HG02981 (cell line): ENCODE measurements at regions not wholly inside any gene's neighbourhood (a gene's known extent, or its start where the extent isn't known, plus 50 kb on each side); places are given as distances from the start of the nearest gene placed in this dataset.
"Not testable (repeated sequence)": the region's sequence is repeated elsewhere in the genome, so short reads cannot be mapped to it uniquely, and the experiment has no call there.

ENCODE experiments used
- ATAC-seq: cut with Tn5 transposase; IDR thresholded peaks from one replicate; pipeline ENCODE4 v1.9.1; 2021; ENCODE audit warnings: mild to moderate bottlenecking, moderate library complexity; ENCODE audit not compliant: unreplicated experiment

DNA sequence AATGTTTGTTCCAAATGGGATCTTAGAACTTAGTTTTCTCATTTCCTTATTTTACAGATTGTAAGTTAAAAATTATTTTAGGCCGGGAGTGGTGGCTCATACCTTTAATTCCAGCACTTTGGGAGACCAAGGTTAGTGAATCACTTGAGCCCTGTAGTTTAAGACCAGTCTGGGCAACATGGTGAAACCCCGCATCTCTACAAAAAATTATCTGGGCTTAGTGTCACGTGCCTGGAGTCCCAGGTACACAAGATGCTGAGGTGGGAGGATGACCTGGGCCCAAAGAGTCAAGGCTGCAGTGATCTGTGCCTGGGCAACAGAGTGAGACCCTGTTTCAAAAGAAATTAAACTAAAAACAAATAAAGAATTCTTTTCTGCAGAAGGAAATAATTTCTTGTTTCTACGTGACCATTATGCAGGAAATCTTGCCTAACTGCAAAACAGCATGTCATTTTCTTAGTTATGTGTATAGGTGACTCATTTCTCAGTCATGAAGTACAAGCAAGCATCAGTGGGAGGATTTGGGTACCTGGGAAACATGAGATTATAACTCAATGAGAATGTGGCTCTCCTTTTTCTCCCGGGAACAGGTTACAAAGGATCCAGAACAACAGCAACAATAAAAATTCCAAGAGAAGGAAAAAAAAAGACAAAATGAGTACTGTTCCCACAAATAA lies 375.1 kb upstream of the ST8SIA4 start:
- ATAC-seq = no peak

DNA sequence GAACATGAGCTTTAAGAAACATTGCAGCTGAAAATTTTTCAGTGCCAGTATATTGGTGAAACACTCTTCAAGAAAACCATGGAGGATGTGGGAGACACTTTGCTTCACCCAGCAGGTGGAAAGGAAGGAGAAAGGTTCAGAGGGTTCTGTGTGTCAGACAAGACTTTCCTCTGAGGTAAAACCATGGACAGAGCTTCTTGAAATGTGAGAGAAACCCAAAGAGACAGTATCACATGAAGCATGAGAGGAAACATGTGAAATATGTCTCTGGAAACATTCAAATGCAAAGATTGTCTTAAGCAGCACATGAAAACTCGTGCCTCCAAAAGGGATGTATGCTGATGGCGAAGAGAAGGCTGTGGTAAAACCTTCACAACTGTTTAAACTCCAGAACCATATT lies 368.9 kb upstream of the ST8SIA4 start:
- no peak for ATAC-seq

DNA sequence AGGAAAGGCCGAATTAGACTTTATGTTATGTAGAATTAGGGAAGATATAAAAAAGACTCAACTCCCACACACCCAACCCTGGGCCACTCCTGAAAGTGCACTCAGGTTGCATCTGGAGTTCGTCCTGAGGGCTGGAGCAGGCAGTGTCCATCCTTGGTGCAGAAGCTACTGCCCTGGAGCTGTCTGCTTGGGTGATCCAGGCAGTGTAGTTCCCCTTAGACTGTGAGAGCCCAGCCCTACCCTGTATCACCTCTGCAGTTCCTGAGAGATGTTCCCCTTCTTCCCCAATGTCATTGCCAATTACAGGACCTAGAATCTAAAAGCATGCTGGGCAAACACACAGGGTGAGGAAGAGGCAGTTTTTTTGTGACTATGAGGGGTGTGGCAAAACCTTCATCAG lies 368.3 kb upstream of the ST8SIA4 start:
- ATAC-seq = no peak

DNA sequence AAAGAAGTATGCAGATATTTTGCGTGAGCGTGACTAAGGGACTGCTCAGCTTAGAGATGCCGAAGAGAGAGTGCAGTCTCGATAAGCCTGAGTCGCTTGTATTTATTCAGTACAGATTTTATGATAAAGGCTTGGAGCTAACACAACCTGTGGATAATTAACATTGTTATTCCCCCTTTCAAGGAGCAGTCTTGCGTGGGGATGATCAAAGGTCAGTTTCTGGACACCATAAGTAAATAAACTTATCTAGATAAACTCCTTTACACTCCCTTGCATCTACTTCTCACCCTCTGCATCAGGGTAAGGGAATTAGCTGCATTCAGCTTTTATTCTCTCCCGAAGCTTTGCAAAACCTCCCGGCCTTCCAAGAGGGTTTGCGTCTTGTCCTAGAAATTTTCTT lies 357.8 kb upstream of the ST8SIA4 start:
- ATAC-seq = no peak

DNA sequence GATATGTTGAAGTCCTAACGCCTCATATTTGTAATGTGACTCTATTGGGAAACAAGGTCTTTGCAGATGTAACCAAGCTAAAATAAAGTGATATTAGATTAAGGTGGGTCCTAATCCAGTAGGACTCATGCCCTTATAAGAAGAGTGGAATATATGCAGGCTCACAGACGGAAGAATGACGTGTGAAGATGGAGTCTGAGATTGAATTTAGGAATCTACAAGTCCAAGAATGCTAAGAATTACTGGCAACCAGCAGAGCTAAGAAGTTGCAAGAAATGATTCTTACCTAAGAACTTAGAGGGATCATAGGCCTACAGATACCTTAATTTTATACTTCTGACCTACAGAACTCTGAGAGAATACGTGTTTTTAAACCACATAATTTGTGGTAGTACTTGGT lies 350.0 kb upstream of the ST8SIA4 start:
- ATAC-seq = no peak

DNA sequence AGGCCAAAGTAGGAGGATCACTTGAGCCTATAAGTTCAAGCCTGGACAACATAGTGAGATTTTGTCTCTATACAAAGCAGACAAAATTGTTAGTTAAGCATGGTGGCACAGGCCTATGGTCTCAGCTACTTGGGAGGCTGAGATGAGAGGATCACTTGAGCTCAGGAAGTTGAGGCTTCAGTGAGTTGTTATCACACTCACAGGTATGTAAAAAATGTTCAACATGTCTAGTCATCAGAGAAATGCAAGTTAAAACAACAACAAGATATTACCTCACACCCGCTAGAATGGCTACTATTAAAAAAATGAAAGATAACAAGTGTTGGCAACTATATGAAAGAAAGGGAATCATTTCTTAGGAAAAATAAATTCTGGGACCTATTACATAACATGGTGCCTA lies 341.5 kb upstream of the ST8SIA4 start:
- no peak for ATAC-seq

DNA sequence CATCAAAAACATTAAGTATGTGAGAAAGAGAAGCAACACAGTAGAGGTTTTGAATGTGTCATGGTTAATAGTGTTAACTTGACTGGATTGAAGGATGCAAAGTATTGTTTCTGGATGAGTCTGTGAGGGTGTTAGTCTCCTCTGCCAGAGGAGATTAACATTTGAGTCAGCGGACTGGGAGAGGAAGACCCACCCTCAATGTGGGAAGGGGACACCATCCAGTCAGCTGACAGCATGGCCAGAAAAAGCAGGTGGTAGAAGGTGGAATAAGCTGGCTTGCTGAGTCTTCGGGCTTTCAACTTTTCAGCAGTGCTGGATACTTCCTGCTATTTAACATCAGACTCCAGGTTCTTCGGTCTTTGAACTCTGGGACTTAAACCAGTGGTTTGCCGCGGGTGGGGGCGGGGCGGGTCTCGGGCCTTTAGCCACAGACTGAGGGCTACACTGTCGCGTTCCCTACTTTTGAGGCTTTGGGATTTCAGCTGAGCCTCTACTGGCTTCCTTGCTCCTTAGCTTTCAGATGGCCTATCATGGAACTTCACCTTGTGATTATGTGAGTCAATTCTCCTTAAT lies 309.9 kb upstream of the ST8SIA4 start:
- no peak for ATAC-seq

DNA sequence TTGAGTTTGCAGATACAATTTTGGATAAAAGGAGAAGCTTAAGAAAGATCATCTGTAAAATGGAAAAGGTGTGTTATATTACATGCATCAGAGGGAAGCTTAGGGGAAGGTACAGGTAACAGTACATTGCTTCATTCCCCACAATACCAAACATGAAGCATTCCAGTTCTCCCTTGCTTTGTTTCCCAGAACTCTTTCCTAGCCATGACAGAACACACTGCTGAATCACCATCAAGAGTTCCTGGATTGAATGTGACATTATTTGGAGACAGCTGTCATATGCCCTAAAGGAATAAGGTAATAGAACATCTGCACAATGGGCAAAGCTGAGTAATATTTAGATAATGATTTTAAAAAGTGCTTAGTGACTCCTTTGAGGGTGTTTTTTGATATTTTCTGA lies 303.5 kb upstream of the ST8SIA4 start:
- no peak for ATAC-seq

DNA sequence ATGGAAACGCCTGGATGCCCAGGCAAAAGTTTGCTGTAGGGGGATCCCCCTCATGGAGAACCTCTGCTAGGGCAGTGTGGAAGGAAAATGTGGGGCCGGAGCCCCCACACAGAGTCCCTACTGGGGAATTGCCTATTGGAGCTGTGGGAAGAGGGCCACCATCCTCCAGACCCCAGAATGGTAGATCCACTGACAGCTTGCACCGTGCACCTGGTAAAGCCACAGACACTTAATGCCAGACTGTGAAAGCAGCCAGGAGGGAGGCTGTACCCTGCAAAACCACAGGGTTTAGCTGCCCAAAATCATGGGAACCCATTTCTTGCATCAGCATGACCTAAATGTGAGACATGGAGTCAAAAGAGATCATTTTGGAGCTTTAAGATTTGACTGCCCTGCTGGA lies 302.0 kb upstream of the ST8SIA4 start:
- ATAC-seq = not testable (repeated sequence)

DNA sequence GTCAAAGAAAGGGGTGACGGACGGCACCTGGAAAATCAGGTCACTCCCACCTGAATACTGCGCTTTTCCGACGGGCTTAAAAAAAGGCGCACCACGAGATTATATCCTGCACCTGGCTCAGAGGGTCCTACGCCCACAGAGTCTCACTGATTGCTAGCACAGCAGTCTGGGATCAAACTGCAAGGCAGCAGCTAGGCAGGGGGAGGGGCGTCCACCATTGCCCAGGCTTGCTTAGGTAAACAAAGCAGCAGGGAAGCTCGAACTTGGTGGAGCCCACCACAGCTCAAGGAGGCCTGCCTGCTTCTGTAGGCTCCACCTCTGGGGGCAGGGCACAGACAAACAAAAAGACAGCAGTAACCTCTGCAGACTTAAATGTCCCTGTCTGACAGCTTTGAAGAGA lies 277.3 kb upstream of the ST8SIA4 start:
- not testable (repeated sequence) for ATAC-seq

DNA sequence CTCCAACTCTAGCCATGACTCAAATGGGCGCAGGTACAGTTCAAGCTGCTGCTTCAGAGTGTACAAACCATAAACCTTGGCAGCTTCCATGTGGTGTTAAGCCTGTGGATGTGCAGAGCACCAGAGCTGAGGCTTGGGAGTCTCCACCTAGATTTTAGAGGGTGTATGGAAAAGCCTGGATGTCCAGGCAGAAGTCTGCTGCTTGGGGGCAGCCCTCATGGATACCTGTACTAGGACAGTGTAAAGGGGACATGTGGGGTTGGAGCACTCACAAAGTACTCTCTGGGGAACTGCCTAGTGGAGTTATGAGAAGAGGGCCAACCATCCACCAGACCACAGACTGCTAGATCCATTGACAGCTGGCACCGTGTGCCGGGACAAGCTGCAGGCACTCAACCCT lies 273.5 kb upstream of the ST8SIA4 start:
- no peak for ATAC-seq

DNA sequence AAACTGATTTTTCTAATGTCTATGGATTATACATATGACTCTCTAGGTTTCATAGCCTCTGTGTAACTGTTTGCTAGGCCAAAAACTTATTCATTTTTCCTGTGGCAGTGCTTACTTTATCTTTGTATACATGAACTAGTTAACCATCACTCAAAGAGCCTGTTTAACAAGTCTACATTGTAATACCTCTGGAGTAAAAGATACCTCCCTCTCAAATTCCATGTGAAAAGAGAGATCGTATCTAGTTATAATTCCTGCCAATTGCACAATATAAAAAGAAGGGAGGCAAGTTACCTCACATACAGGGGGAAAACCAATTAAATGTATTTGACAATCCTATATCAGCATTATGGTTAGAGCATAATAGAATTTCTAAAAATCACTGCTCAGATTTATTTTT lies 271.9 kb upstream of the ST8SIA4 start:
- no peak for ATAC-seq

DNA sequence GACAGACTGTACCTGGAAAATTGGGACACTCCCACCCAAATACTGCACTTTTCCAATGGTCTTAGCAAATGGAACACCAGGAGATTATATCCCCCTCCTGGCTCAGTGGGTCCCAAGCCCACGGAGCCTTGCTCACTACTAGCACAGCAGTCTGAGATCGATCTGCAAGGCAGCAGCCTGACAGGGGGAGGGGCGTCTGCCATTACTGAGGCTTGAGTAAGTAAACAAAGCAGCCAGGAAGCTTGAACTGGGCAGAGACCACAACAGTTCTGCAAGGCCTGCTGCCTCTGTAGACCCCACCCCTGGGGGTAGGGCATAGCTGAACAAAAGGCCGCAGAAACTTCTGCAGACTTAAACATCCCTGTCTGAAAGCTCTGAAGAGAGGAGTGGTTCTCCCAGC lies 260.0 kb upstream of the ST8SIA4 start:
- ATAC-seq = no peak

DNA sequence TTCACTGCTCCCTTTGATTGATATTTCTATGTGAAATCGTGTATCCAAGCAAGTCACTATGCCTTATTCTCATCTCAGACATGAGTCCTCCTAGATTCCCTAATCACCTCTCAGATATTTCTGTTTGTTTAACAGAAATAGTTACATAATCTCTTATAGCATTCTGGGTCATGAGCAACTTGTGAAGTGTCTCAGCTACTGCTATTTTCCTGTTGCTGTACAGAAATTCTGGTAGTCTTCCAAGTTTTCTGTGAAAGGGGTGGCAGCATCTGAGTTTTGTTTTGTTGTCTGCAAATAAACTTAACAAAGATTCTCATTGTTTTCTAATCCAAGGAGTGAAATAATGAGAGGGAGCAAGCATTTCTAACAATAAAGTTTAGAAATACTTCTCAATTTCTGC lies 256.9 kb upstream of the ST8SIA4 start:
- no peak for ATAC-seq

DNA sequence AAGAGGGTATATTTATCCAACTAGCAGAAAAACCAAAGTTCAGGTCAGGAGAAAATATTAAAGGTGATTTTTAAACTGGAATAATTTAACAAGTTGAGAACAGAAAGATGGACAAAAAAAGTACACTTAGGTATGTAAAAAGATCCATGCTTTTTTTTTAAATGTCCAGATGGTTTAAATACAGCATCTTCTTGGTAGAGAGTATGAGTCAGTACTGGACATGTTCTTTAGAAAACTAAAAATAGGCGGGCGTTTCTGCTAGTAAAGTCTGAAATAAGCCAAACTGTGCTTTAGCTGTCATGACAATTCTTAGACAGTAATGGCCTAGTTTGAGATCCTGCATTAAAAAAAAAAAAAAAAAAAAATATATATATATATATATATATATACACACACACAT lies 255.9 kb upstream of the ST8SIA4 start:
- ATAC-seq = no peak

DNA sequence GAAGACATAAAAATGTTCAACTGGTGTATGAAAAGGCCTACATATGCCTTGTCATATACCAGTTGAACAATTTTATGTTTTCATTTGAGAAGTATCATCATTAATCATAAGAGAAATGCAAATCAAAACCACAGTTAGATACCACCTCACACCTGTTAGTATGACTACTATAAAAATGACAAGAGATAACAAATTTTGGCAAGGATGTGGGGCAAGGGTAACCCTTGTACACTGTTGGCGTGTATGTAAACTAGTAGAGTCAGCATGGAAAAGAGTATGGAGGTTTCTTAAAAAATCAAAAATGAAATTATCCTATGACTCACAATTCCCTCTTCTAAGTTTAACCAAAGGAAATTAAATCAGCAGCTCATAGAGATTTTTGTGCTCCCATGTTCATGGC lies 250.4 kb upstream of the ST8SIA4 start:
- ATAC-seq = no peak

DNA sequence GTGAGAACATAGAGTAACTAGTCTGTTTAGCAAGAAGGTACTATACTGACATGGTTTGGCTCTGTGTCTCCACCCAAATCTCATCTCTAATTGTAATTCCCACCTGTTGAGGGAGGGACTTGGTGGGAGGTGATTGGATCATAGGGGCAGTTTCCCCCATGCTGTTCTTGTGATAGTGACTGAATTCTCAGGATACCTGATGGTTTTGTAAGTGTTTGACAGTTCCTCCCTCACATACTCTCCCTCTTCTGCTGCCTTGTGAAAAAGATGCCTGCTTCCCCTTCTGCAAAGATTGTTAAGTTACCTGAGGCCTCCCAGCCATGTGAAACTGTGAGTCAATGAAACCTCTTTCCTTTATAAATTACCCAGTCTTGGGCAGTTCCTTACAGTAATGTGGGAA lies 240.4 kb upstream of the ST8SIA4 start:
- ATAC-seq = no peak

DNA sequence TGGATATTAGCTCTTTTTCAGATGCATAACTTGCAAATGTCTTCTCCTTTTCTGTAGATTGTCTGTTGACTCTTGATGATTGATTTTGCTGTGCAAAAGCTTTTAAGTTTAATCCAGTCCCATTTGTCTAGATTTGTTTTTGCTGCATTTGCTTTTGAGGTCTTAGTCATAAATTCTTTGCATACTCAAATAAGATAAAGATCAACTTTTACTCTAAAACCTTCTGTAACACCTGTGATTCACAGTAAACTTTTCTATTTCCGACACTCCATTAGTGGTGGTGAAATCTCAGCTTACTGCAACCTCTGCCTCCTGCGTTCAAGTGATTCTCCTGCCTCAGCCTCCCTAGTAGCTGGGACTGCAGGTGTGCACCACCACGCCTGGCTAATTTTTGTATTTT lies 239.0 kb upstream of the ST8SIA4 start:
- ATAC-seq = no peak

DNA sequence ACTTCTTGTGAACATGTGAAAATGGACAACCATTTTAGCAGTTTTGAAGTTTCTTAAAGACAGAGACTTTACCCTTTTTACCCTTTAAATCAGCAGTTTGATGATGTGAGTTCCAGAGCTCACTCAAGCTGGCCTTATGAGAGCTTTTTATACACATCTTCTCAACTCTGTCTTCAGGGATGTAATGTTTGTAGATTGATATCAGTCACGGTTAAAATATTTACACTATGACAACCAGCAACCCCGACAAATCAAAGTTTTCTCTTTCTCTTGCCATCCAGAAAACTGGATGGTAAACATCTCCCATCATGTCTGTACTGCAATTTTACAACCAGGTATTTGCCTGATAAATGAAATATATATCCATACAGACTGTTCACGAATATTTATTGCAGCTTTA lies 233.4 kb upstream of the ST8SIA4 start:
- no peak for ATAC-seq

DNA sequence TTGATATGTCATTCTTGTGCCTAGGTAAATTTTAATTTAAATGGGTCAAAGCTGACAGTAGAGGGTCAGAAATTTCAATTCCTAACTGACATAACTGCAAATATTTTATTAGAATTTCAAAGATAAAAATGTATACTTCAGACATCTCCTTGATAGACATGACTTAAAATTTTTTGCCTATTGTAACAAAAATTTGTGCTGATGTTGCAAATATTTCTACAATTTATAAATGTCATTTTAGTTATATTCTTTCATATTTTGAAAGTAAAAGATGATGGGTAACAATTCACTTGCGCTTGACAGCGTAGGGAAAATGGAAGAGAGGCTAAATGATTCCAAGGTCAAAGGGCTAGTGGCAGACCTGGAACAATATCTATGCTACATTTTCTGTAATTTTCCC lies 220.3 kb upstream of the ST8SIA4 start:
- no peak for ATAC-seq

DNA sequence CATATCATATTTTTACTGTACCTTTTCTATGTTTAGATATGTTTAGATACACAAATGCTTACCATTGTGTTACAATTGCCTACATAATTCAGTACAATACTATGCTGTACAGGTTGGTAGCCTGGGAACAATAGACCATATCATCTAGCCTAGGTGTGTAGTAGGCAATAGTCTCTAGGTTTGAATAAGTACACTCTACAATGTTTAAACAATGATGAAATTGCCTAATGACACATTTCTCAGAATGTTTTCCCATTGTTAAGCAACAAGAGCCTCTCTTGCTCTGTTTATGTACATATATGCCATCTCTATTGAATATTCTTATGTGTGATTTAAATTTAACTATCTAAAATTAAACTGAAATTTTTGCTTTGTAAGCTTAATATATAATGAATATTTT lies 209.6 kb upstream of the ST8SIA4 start:
- ATAC-seq = no peak

DNA sequence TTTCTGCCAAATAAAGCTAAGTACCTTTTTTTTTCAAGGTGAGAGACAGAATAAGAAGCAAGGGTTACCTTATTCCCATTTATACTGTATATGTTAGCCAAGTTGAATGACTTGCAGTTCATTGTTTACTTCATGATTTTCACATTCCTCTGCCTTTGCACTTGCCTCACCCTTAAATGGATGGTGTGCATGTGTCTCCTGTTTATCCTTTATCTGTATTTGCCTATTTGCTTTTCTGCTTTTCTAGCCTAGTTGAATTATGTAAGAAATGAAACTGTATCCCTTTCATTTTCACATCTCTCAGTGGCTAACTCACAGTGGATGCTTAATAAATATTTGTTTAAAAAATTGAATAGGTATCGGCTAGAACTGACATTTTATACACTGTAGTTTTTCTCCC lies 200.8 kb upstream of the ST8SIA4 start:
- ATAC-seq = no peak

DNA sequence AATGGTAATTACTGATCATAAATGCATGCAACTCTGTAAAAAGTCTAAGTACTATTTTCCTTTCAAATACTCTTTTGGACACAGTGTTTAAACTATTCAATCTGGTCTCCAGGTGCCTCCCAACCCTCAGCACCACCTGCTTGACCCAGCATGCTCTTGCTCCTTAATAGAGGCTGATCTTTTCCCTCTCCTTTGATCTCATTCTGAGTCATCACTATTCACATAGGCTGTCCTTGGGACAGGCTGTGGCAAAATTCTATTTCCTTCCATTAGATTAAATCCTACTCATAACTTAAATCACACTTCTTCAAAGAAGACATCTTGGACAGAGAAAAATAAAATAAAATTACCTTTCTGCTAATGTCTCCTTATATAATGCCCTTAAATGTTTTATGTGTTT lies 199.4 kb upstream of the ST8SIA4 start:
- ATAC-seq = no peak
